ENCODE measurements at regions not wholly inside any gene's neighbourhood (a gene's known extent, or its start where the extent isn't known, plus 50 kb on each side); places are given as distances from the start of the nearest gene placed in this dataset.

DNA sequence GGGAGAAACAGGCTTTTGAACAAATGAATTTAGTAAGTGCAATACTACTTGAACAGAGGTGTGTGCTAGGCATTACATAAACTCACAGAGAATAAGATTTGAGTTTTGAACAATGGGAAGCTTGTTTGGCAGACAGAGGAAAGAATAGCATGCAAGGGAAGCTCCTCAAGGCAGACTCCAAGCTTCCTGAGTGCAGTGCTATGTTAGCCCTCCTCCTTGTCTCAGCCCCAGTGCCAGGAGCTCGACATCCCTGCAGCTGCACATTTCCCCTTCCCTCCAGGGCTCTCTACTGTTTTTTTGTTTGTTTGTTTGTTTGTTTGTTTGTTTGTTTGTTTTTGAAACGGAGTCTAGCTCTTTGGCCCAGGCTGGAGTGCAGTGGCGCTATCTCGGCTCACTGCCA lies 237.5 kb downstream of the IPMK start:
- no peaks in the 10 kb centered on the region for H3K36me3 Mint-ChIP-seq (ENCODE audit: low read depth)
- Histone ChIP-seq H3K36me3 (ENCODE audit: insufficient read depth, low read length) (no peaks in the 10 kb centered on the region), H3K27ac (ENCODE audit: low read depth in 1 of 2, low read length in 2 of 2) (no peak overlapping the region), H3K9me3 (ENCODE audit: control insufficient read depth in 1 of 2, insufficient read depth in 1 of 2, low read length in 2 of 2) (no peaks in the 10 kb centered on the region), H3K4me3 (ENCODE audit: low read length) (no peak overlapping the region), H3K4me1 (ENCODE audit: insufficient read depth, low read length) (no peaks in the 10 kb centered on the region), H3K27me3 (ENCODE audit: control insufficient read depth in 1 of 2, insufficient read depth in 2 of 2, low read length in 2 of 2) (no peaks in the 10 kb centered on the region)
- CTCF ChIA-PET: no interaction called here
- DNase-seq (no peak), ATAC-seq (ENCODE audit: poor library complexity) (no peak)
- TF ChIP-seq CTCF (IDR thresholded peaks at IDR 0.05): no peak
- no peaks in the 10 kb centered on the region for H3K27me3 Mint-ChIP-seq
- H3K27ac Mint-ChIP-seq: no peak overlapping the region
- no peak overlapping the region for H3K4me3 Mint-ChIP-seq
- H3K9me3 Mint-ChIP-seq: no peaks in the 10 kb centered on the region
- POLR2A ChIA-PET: no interaction called here
- H3K4me1 Mint-ChIP-seq (ENCODE audit: low read depth): no peaks in the 10 kb centered on the region
- intact Hi-C loops (cut with DNase I, micrococcal nuclease): no loop called here

- DNase-seq: no peak
- H3K27ac Mint-ChIP-seq: no peak overlapping the region
- Histone ChIP-seq H3K36me3 (ENCODE audit: insufficient read depth, low read length) (no peaks in the 10 kb centered on the region), H3K9me3 (ENCODE audit: control insufficient read depth in 1 of 2, insufficient read depth in 1 of 2, low read length in 2 of 2) (no peaks in the 10 kb centered on the region), H3K27ac (ENCODE audit: low read depth in 1 of 2, low read length in 2 of 2) (no peak overlapping the region), H3K4me3 (ENCODE audit: low read length) (no peak overlapping the region), H3K27me3 (ENCODE audit: control insufficient read depth in 1 of 2, insufficient read depth in 2 of 2, low read length in 2 of 2) (no peaks in the 10 kb centered on the region), H3K4me1 (ENCODE audit: insufficient read depth, low read length) (no peaks in the 10 kb centered on the region)
- H3K9me3 Mint-ChIP-seq: no peaks in the 10 kb centered on the region
- ChIA-PET POLR2A (no interaction called here), CTCF (no interaction called here)
- no peak overlapping the region for H3K4me3 Mint-ChIP-seq
- intact Hi-C loops (cut with DNase I, micrococcal nuclease): no loop called here
- no peak for TF ChIP-seq CTCF (IDR thresholded peaks at IDR 0.05)
- no peak for ATAC-seq (ENCODE audit: poor library complexity)
- H3K4me1 Mint-ChIP-seq (ENCODE audit: low read depth): no peaks in the 10 kb centered on the region
- no peaks in the 10 kb centered on the region for H3K36me3 Mint-ChIP-seq (ENCODE audit: low read depth)
- no peaks in the 10 kb centered on the region for H3K27me3 Mint-ChIP-seq
These were observed 238.9 kb downstream of the IPMK start for GRCh38 chr10:58028597-58029366.

DNA sequence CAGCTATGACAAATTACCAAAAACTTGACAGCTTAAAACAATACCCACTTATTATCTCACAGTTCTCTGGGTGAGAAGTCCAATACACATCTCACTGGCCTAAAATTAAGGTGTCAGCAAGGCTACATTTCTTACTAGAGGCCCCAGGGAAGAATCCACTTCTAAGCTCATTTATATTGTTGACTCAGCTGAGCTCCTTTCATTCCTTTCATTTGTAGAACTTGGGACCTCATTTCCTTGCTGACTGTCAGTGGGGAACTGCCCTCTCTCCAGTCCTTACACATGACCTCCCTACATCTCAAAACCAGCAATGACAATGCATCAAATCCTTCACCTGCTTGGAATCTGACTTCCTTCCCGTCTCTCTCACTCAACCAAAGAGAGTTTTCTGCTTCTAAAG lies 240.3 kb downstream of the IPMK start:
- POLR2A ChIA-PET: no interaction called here
- Mint-ChIP-seq H3K4me3 (no peak overlapping the region), H3K36me3 (ENCODE audit: low read depth) (no peaks in the 10 kb centered on the region), H3K27ac (no peak overlapping the region), H3K4me1 (ENCODE audit: low read depth) (no peaks in the 10 kb centered on the region), H3K27me3 (no peaks in the 10 kb centered on the region), H3K9me3 (no peaks in the 10 kb centered on the region)
- intact Hi-C loops (cut with DNase I, micrococcal nuclease): no loop called here
- TF ChIP-seq CTCF (IDR thresholded peaks at IDR 0.05): no peak
- H3K4me3 ChIP-seq (ENCODE audit: low read length): no peak overlapping the region
- H3K27me3 ChIP-seq (ENCODE audit: control insufficient read depth in 1 of 2, insufficient read depth in 2 of 2, low read length in 2 of 2): no peaks in the 10 kb centered on the region
- CTCF ChIA-PET: no interaction called here
- DNase-seq (no peak), ATAC-seq (ENCODE audit: poor library complexity) (no peak)
- H3K27ac ChIP-seq (ENCODE audit: low read depth in 1 of 2, low read length in 2 of 2): no peak overlapping the region
- H3K9me3 ChIP-seq (ENCODE audit: control insufficient read depth in 1 of 2, insufficient read depth in 1 of 2, low read length in 2 of 2): no peaks in the 10 kb centered on the region
- H3K36me3 ChIP-seq (ENCODE audit: insufficient read depth, low read length): no peaks in the 10 kb centered on the region
- no peaks in the 10 kb centered on the region for H3K4me1 ChIP-seq (ENCODE audit: insufficient read depth, low read length)

All from CD4-positive, alpha-beta T cell (primary cell).